HG02852 (cell line): ENCODE measurements at regions not wholly inside any gene's neighbourhood (a gene's known extent, or its start where the extent isn't known, plus 50 kb on each side); places are given as distances from the start of the nearest gene placed in this dataset.
"Not testable (repeated sequence)": the region's sequence is repeated elsewhere in the genome, so short reads cannot be mapped to it uniquely, and the experiment has no call there.

Experiments used
- ATAC-seq: cut with Tn5 transposase; IDR thresholded peaks from one replicate; pipeline ENCODE4 v1.9.1; 2021; ENCODE audit warnings: mild to moderate bottlenecking, moderate library complexity; ENCODE audit not compliant: unreplicated experiment

DNA sequence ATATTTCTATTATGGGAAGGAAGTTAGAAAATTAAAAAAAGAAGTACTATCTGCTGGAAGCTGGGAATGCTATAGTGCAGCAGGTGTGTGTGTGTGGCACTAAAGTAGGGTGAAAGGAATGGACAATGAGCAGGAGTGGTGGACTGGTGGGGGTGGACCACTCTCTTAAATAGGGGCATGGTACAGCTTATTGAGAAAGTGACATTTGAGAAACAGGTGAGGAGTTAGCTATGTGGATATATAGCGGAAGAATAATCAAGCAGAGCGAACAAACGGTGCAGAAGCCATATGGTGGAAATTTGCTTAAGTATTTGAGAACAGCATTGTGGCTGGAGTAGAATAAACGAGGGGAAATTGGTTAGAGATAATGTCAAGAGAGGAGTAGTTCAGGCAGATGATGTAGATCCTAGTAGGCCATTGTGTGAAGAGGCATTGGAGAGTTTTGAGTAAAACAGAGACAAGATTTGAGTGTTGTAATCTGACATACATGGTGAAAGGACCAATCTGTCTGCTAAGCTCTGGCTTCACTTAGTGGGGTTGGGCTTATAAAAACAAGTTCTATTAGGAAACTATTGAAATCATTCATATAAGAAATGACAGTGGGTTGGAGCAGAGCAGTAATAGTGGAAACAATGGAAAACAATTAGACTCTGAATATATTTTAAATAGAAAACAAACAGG, 149.2 kb upstream of the SYT10 start:
- no peak for ATAC-seq

DNA sequence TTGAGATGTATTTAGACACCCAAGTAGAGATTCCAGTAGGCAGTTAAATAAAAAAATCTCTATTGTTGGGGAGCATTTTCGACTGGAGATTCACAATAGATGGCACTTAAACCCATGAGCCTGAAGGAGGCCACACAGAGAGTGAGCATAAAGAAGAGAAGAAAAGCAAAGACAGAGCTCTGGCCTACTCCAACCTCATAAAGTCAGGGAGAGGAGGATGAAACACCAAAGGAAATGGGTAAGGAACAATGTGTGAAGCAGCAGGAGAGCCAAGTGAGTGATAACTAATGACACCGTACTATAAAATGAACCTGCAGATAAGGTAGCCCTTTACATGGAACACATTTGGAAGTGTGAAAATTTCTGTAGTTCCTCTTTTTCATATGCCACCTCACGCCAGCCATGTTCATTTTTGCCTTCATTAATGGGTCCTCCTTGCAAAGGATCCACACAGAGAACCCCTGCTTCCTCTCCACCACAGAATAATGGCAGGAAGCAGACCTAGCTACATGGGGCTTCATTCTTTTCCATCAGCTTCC, 150.0 kb upstream of the SYT10 start:
- ATAC-seq: no peak

DNA sequence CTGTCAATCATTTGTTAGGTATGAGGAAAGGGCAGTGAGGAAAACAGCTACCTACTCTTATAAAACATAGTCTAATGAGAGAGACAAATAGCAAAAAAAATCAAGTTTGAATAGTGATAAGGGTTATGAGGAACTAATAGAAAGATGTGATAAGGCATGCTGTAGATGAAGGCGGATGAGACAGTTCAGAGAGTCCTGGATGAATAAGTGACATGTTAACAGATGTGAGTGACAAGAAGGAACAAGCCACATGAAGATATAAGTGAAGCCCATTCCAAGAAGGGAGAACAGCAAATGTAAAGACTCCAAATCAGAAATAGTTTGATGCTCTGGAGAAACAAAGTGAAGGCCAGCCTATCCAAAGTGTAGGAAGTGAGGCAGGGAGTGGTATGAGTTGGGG, 154.1 kb upstream of the SYT10 start:
- ATAC-seq: no peak

DNA sequence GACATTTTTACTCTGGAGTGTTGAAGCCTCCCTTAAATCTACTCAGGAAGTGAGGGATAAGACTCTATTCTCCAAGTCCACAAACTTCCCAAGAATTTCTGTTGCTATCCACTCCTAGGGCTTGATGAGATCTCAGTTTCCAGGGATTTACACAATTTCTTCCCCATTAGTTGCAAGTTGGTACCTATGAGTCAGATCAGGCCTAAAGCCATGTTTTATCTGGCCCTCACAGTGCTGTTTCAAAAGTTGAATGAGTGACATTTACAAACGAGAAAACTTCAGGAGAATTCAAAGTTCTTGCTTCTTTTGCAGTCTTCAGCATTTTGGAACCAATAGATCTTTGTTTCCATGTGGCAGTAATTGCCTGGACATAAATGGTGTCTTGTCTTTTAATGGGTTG, 156.4 kb upstream of the SYT10 start:
- no peak for ATAC-seq

DNA sequence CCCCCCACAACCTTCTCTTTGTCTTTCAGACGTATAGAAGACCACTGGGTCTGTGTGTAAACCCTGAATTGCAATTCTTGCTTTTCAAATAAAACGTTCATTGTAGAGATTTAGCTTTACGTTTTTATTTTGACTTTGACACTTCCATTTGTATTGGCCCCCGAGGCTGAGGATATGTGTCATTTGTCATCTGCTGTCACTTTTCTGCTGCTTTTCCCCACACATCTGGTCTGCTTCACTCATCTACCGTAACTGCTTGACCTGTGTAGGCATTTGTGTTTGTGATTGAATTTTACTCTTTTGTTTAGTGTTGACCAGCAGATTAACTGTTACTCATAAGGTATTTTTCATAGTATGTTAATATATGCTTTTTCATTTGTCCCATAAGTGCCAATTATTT, 157.2 kb upstream of the SYT10 start:
- ATAC-seq: no peak

DNA sequence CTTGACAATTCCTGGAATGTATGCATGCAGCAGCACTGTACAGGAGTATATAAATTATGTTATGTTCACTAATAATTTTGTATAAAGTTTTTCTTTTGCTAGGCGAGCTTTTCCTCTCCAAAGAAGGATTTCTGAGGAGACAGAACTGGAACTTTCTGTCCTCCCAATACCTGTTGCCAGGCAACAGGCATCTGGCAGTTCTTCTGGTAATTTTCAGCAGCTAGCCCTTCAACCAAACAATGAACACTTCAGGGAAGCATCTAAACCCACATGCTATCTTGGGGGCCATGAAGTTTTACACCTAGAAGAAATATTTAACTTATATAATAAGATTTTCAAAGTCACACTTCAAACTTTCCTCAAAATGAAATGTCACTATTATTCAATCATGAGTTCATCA, 162.9 kb upstream of the SYT10 start:
- ATAC-seq: no peak

DNA sequence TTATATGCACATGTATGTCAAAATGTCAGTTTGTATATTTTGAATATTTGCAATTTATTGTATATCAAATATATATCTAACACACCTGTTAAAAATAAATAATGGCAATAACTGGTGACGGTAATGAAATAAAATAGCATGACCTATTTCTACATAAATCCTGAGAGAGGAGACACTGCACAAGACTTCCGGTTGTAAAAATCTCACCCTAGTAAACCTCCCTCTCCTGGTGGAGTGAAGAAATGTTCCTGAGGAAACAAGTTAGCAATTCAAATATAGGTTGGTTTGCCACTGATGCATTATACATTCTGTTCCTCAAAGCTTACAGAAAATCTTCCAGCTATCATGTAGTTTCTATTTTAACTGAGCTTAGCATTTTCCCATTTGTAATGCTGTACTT, 166.1 kb upstream of the SYT10 start:
- no peak for ATAC-seq

DNA sequence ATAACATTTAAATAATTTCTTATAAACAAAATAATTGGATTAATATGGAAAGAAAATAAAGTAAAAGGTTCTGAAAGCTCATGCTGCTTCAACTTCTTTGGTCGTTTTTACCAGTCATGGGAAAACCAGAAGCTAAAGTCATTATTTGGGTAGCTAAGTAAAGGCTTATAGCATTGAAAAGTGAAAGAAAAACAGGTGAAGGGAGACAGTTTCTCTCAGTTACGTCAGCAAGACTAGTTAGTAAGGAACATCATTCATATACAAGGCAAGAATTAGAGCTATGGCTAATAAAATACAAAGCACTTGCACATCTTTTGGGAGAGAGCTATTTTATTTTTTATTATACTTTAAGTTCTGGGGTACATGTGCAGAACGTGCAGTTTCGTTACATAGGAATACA, 170.3 kb upstream of the SYT10 start:
- no peak for ATAC-seq

DNA sequence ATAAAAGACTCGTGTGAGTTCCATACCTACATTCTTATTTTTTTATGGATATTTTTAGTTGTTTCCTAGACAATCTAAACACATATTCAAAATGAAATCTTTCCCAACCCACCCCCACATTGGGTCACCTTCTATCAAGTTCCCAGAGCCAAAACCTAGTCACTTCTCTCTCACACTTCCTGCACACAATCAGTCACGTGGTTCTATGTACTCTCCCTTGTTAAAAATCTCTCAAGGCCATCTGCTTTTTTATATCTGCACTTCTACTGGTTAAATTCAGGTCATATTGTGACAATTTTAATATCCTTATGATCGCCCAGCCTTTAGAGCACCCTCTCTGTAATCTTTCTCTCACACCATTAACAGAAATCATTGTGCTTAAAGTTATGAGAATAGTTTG, 175.0 kb upstream of the SYT10 start:
- no peak for ATAC-seq

DNA sequence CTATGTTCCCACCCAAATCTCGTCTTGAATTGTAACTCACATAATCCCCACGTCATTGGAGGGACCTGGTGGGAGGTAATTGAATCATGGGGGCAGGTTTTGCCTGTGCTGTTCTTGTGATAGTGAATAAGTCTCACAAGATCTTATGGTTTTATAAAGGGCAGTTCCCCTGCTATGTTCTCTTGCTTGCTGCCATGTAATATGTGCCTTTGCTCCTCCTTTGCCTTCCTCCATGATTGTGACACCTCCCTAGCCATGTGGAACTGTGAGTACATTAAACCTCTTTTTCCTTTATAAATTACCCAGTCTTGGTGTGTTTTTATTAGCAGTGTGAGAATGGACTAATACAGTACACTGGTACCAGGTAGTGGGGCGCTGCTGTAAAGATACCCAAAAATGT, 177.6 kb upstream of the SYT10 start:
- ATAC-seq: no peak

DNA sequence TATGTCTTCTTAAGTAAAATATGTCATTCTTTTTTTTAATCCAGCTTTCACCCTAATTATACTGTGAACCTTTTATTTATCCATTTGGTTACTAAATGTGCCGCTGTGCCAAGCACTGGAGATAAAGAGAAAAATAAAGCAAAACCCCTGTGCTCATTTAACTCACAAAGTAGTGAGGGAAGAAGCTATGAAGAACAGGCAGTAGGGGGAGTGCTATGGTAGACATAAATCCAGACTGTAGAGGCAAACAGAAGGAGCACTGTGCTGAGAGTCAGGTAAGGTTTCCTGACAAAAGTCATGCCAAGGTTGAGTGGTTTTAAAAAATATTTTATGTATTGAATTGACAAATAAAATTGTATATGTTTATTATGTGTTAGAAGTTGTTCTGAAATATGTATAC, 188.5 kb upstream of the SYT10 start:
- no peak for ATAC-seq

DNA sequence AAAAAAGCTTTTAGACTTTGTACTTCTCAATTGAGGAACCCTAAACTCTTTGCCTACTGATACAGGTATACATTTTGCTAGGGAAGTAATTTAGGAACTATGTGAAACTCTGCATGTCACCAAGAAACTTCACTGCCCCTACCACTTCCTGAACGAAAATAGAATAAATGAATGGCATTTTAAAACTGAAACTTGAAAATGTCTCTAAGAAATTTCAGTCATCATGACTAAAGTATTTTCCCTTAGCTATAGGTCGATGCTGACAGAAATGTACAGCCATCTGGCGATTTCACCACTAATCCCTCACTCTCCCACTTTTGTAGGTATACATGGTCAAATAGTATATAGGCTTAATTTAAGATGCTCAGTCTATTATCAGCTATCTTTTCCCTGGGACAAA, 194.9 kb upstream of the SYT10 start:
- ATAC-seq: no peak

DNA sequence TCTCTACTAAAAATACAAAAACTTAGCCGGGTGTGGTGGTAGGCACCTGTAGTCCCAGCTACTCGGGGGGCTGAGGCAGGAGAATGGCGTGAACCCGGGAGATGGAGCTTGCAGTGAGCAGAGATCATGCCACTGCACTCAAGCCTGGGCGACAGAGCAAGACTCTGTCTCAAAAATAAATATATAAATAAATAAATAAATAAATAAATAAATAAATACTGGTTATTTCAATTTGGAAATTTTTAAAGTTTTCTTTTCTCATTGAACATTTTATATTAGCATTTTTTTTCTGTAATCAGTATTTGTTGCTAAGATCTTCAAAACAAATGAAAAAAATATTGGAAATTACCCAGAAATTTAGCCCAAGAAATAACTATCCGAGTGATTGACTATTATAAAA, 197.3 kb upstream of the SYT10 start:
- not testable (repeated sequence) for ATAC-seq

DNA sequence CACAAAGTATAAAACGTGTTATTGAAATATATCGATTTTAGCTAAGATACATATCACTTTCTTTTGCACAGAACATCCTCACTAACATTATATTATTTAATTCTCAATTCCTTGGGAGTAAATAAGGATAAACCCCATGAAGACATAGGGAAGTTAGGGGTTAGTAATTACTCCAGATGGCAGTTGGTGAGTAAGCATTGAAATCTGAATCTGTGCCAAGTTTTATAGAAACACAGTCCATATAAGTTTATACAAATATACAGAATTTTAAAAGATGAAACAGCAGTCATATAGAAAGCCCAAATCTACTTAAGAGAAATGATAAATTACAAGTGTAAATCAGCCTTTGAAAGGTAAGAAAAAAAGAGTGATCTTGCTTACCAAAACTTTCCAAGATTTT, 200.4 kb upstream of the SYT10 start:
- no peak for ATAC-seq

DNA sequence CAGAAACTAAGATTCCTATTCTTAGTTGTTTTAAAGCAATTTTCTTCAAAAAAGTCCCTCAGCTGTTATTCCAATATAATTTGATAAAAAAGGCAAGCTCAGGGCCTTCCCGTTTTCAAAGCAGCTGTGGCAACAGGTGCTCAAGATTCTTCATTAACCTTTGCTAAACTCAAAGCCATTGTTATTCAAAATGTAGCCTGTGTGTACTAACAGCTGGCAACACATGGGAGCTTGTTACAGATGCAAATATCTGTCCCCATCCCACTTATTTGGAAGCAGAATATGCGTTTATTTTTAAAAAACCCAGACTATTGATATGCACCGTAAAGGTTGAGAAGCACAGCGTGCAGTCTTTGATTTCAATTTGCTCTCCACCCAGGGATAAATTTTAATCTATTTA, 210.4 kb upstream of the SYT10 start:
- no peak for ATAC-seq

DNA sequence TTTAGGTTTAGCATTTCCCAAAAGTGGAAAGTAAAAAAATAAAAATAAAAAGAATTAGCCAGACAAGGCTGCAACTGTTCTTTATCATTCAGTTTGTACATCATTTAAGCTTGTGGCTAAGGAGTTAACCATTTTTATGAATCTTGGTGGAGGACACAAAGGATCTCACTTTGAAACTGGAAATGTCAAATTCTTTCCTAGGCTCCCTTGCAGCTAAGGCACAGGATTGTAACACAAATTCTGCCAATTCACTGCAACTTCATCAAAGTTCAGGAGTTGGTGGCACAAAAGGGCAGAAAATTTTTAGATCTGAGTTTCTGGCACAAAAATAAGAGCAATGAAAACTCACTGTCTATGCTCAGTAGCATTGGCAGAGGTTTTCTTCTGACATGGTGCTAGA, 211.2 kb upstream of the SYT10 start:
- ATAC-seq: no peak

DNA sequence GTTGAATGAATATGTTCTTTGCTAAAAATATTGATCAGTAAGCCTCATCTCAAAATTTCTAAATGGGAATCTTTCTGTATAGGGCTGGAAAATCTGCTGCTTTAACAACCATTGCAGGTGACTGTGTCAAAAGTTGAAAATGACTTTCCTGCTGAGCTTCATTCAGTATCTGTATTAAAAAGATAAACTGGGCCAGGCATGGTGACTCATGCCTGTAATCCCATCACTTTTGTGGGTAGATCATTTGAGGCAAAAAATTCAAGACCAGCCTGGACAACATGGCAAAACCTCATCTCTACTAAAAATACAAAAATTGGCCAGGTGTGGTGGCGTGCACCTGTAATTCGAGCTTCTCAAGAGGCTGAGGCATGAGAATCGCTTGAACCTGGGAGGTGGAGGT, 213.7 kb upstream of the SYT10 start:
- ATAC-seq: no peak

DNA sequence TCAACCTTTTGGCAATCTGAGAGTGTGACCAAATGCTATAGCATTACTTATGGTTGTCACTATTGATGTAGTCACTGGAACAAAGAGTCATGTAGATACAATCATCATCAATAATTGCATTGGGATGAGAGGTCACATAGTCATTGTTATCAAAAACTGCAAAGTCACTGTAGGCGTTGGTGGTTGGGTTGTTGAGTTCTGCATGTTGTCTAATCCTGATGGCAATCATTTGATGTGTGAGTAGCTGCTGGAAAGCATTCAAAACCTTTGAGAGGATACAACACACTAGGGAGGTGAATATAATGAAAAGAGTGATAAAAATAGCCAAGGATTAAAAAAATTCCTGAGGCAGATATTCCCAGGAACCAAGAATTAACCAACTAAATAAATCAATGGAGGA, 214.7 kb upstream of the SYT10 start:
- ATAC-seq: no peak

DNA sequence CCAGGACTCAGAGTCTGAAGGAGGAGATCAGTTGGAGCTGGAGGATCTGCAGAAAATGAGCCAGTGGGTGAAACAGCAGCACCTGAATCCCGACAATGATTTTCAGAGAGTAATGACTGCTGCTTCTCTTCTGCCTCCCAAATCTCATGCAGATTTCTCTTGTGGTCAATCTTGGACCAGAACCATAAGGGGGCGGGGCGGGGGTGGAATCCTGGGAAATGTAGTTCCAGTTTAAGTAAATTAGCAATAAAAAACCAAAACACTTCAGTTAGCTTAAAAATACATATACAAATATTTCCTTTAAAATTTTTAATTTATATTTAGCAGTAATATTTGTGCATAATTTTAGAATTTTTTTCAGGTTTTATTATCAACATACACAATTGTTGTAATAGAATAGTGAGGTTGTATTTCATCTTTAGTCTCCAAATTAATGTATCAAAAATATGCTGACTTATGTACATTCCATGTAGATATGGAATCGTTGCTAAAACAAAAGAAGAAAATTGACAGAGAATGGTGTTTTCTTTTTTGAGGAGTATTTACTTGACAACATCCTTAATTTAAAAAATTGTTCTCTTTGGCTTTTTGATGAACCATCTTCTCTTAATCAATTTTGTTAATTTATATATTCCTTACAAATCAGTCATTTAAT, 223.5 kb upstream of the SYT10 start:
- ATAC-seq: no peak

DNA sequence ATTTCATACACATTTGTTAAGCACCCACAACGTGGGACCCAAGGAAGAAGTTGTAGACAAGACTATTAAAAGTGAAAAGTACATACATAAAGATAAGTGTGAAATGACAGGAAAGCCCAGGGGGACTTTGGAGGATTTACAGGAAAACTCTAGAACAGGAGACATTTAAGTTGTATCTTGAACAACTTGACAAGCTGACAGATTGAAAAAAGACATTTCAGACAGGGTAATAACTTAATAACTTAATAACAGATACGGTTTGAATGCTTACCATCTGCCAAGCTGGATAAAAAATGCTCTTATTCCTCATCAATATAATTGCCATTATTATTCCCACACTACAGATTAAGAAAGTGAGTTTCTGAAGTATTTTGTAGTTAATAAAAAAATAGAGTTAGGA, 229.7 kb upstream of the SYT10 start:
- ATAC-seq: no peak

DNA sequence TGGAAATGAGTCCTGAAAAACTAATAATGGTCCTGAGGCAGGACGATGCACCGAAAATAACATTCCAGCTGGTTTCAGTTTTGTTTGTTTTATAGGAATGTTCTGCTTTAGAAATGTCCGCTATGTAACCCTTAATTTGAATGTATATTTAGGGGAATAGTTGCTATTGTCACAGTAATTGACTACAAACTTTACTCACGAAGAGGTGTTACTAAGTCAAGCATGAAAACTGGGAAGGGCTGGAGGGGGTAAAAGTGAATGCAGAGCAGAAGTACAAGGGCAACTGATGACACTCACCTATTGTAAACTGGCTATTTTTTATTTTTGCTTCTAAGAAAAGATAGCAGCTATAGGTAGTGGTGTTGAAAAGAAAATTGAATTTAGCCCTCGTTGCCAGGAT, 230.7 kb upstream of the SYT10 start:
- ATAC-seq: no peak

DNA sequence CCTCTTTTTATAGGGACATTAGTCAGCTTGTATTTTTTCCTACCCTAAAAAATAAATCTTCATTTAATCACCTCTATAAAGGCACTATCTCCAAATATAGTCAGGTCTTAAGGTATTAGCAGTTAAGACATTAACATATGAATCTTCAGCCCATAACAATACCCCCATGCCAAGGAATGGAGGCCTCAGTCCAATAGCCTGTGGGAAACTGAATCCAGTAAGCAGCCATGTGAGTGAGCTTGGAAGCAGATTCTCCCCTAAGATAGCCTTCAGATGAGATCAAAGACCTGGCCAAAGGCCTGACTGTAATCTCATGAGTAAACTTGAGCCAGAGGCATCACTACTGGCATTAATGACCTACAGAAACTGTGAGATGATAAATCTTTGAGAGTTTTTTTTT, 232.1 kb upstream of the SYT10 start:
- no peak for ATAC-seq
